CD4-positive, CD25-positive, alpha-beta regulatory T cell (primary cell): ENCODE measurements at regions not wholly inside any gene's neighbourhood (a gene's known extent, or its start where the extent isn't known, plus 50 kb on each side); places are given as distances from the start of the nearest gene placed in this dataset.
A peak's percentile ranks its signal among the peaks of the same experiment; 100 is the strongest.
"Not testable (repeated sequence)": the region's sequence is repeated elsewhere in the genome, so short reads cannot be mapped to it uniquely, and the experiment has no call there.

Source experiments
- ATAC-seq, 2 donors: fragments of 150-1000 bp; cut with Tn5 transposase; one replicate each; pipeline ENCODE4 v1.10.0; 2021; ENCODE audit warnings: low read depth in 2 of 2, moderate number of reproducible peaks in 2 of 2, moderate library complexity in 1 of 2
- DNase-seq, 3 donors: peaks; one replicate each; pipeline versions ENCODE4 v3.0.0 to v3.0.0-alpha.2; 2012 to 2022; ENCODE audit warnings: mixed read lengths in 1 of 3
- H3K27ac ChIP-seq: one replicate; pipeline ENCODE4 v1.7.0; 2013; ENCODE audit warnings: mild to moderate bottlenecking, low read length; ENCODE audit not compliant: insufficient read depth, poor library complexity, severe bottlenecking
- H3K27me3 ChIP-seq: one replicate; pipeline ENCODE4 v1.7.0; 2013; ENCODE audit warnings: low read length; ENCODE audit not compliant: control insufficient read depth, insufficient read depth
- H3K36me3 ChIP-seq: one replicate; pipeline ENCODE4 v1.7.0; 2013; ENCODE audit warnings: mild to moderate bottlenecking, low read length, moderate library complexity; ENCODE audit not compliant: control insufficient read depth, insufficient read depth
- H3K4me1 ChIP-seq: 2 replicates; pipeline ENCODE4 v1.7.0; 2013; ENCODE audit warnings: mild to moderate bottlenecking, low read length; ENCODE audit not compliant: insufficient read depth, control insufficient read depth, poor library complexity, severe bottlenecking
- H3K4me3 ChIP-seq: one replicate; pipeline ENCODE4 v1.7.0; 2013; ENCODE audit warnings: low read depth, mild to moderate bottlenecking, low read length, moderate library complexity
- H3K9me3 ChIP-seq, 2 experiments: 1 replicate in 1 of 2; 2 replicates in 1 of 2; pipeline ENCODE4 v1.7.0; 2013; ENCODE audit warnings: low read length in 2 of 2, mild to moderate bottlenecking in 1 of 2, moderate library complexity in 1 of 2; ENCODE audit not compliant: control insufficient read depth in 2 of 2
- H3K27ac Mint-ChIP-seq, 3 donors: one replicate each; pipeline ENCODE4 v1.8.0; 2020 to 2022; ENCODE audit warnings: mild to moderate bottlenecking in 3 of 3, mixed read lengths in 3 of 3, moderate library complexity in 2 of 3
- H3K27me3 Mint-ChIP-seq: one replicate; pipeline ENCODE4 v1.8.0; 2022; ENCODE audit warnings: mild to moderate bottlenecking, mixed read lengths
- H3K36me3 Mint-ChIP-seq: one replicate; pipeline ENCODE4 v1.8.0; 2020; ENCODE audit warnings: mixed read lengths
- H3K4me1 Mint-ChIP-seq, 4 donors: one replicate each; pipeline ENCODE4 v1.8.0; 2020 to 2022; ENCODE audit warnings: mixed read lengths in 4 of 4, mild to moderate bottlenecking in 1 of 4
- H3K4me3 Mint-ChIP-seq, 4 donors: one replicate each; pipeline ENCODE4 v1.8.0; 2020 to 2022; ENCODE audit warnings: mild to moderate bottlenecking in 4 of 4, mixed read lengths in 4 of 4, moderate library complexity in 3 of 4
- H3K9me3 Mint-ChIP-seq, 7 donors: one replicate each; pipeline ENCODE4 v1.8.0; 2020 to 2022; ENCODE audit warnings: mixed read lengths in 7 of 7, mild to moderate bottlenecking in 3 of 7, moderate library complexity in 2 of 7

- H3K27ac Mint-ChIP-seq, DNase-seq, H3K4me3 ChIP-seq, H3K4me3 Mint-ChIP-seq, H3K4me1 Mint-ChIP-seq, H3K27me3 Mint-ChIP-seq, H3K36me3 ChIP-seq, H3K4me1 ChIP-seq, H3K27ac ChIP-seq, H3K36me3 Mint-ChIP-seq, H3K27me3 ChIP-seq, ATAC-seq: not testable (repeated sequence)
- peaks cover 0 to 35% (median 17%) of the 10 kb centered on the region in 7 donors for H3K9me3 Mint-ChIP-seq
- H3K9me3 ChIP-seq: peaks cover 2 to 16% of the 10 kb centered on the region in 2 experiments
Measured at GRCh38 chr9:65424437-65424984, 139.5 kb upstream of the FOXD4L5 start.

GRCh38 chr9:65423691-65424436 is 138.9 kb upstream of the FOXD4L5 start:
- not testable (repeated sequence) for H3K36me3 Mint-ChIP-seq, H3K4me1 ChIP-seq, H3K27me3 ChIP-seq, H3K27ac ChIP-seq, H3K4me3 Mint-ChIP-seq, H3K27me3 Mint-ChIP-seq, H3K4me1 Mint-ChIP-seq, DNase-seq, H3K4me3 ChIP-seq, H3K27ac Mint-ChIP-seq, H3K36me3 ChIP-seq
- H3K9me3 Mint-ChIP-seq: peaks cover 0 to 38% (median 17%) of the 10 kb centered on the region in 7 donors
- peaks cover 2 to 16% of the 10 kb centered on the region in 2 experiments for H3K9me3 ChIP-seq
- ATAC-seq: peak in 1 of 2 donors; percentile 9

GRCh38 chr9:65422966-65423690 is 138.1 kb upstream of the FOXD4L5 start:
- peaks cover 0 to 42% (median 12%) of the 10 kb centered on the region in 7 donors for H3K9me3 Mint-ChIP-seq
- H3K27me3 ChIP-seq: not testable (repeated sequence)

GRCh38 chr9:65421486-65421885 is 136.5 kb upstream of the FOXD4L5 start:
- H3K4me1 Mint-ChIP-seq, H3K4me3 Mint-ChIP-seq, H3K4me1 ChIP-seq, H3K36me3 Mint-ChIP-seq, H3K27me3 ChIP-seq, H3K27ac ChIP-seq, H3K4me3 ChIP-seq, H3K27ac Mint-ChIP-seq, DNase-seq, ATAC-seq, H3K36me3 ChIP-seq, H3K27me3 Mint-ChIP-seq: not testable (repeated sequence)
- H3K9me3 Mint-ChIP-seq: peaks cover 0 to 44% (median 12%) of the 10 kb centered on the region in 7 donors
- peaks cover 2 to 12% of the 10 kb centered on the region in 2 experiments for H3K9me3 ChIP-seq

More at GRCh38 chr9:65422966-65423690, 138.1 kb upstream of the FOXD4L5 start:
- H3K27ac ChIP-seq, H3K4me3 ChIP-seq, H3K36me3 ChIP-seq, H3K27ac Mint-ChIP-seq, H3K4me1 ChIP-seq, DNase-seq, H3K4me3 Mint-ChIP-seq, H3K4me1 Mint-ChIP-seq, H3K27me3 Mint-ChIP-seq, H3K36me3 Mint-ChIP-seq: not testable (repeated sequence)
- ATAC-seq: peak in 1 of 2 donors; percentile 27
- peaks cover 2 to 16% of the 10 kb centered on the region in 2 experiments for H3K9me3 ChIP-seq

GRCh38 chr9:65420771-65421170 is 135.8 kb upstream of the FOXD4L5 start:
- no peaks in the 10 kb centered on the region for H3K4me1 ChIP-seq
- Mint-ChIP-seq H3K27ac (no peak overlapping the region), H3K36me3 (peaks cover 8% of the 10 kb centered on the region), H3K4me1 (peaks cover 0 to 4% (median 0%) of the 10 kb centered on the region in 4 donors), H3K27me3 (no peaks in the 10 kb centered on the region), H3K9me3 (peaks cover 0 to 41% (median 14%) of the 10 kb centered on the region in 7 donors), H3K4me3 (no peak overlapping the region)
- no peaks in the 10 kb centered on the region for H3K36me3 ChIP-seq
- peaks cover 2 to 7% of the 10 kb centered on the region in 2 experiments for H3K9me3 ChIP-seq
- DNase-seq: no peak
- no peak overlapping the region for H3K4me3 ChIP-seq
- H3K27me3 ChIP-seq: no peaks in the 10 kb centered on the region
- ATAC-seq: no peak
- no peak overlapping the region for H3K27ac ChIP-seq

GRCh38 chr9:65418966-65419365 is 134.0 kb upstream of the FOXD4L5 start:
- not testable (repeated sequence) for H3K36me3 Mint-ChIP-seq, H3K27me3 Mint-ChIP-seq

GRCh38 chr9:65416948-65417347 is 131.9 kb upstream of the FOXD4L5 start:
- H3K9me3 Mint-ChIP-seq: peaks cover 4 to 39% (median 11%) of the 10 kb centered on the region in 7 donors
- H3K27ac ChIP-seq, H3K27me3 ChIP-seq, H3K4me1 ChIP-seq, DNase-seq, H3K36me3 ChIP-seq, ATAC-seq, H3K4me3 ChIP-seq, H3K27me3 Mint-ChIP-seq, H3K4me3 Mint-ChIP-seq, H3K27ac Mint-ChIP-seq, H3K36me3 Mint-ChIP-seq, H3K9me3 ChIP-seq, H3K4me1 Mint-ChIP-seq: not testable (repeated sequence)

More at GRCh38 chr9:65418966-65419365, 134.0 kb upstream of the FOXD4L5 start:
- not testable (repeated sequence) for H3K27ac ChIP-seq, H3K36me3 ChIP-seq, ATAC-seq, H3K4me3 Mint-ChIP-seq, H3K27ac Mint-ChIP-seq, H3K4me1 ChIP-seq, H3K4me1 Mint-ChIP-seq, H3K9me3 ChIP-seq, DNase-seq, H3K4me3 ChIP-seq, H3K27me3 ChIP-seq
- H3K9me3 Mint-ChIP-seq: peaks cover 4 to 35% (median 9%) of the 10 kb centered on the region in 7 donors
